HL-60 (cell line): ENCODE measurements at regions not wholly inside any gene's neighbourhood (a gene's known extent, or its start where the extent isn't known, plus 50 kb on each side); places are given as distances from the start of the nearest gene placed in this dataset.

Source experiments
- DNase-seq, 2 experiments: peaks; one replicate each; pipeline ENCODE4 v3.0.0-alpha.2; 2010 to 2020; ENCODE audit warnings: low read depth in 1 of 2, low spot score in 1 of 2
- H3K27ac ChIP-seq: fragments of 250-450 bp; sonication (Bioruptor Pico); replicated peaks from 2 replicates; pipeline ENCODE4 v1.5.1; 2020; ENCODE audit warnings: mild to moderate bottlenecking, moderate library complexity
- H3K27me3 ChIP-seq: fragments of 250-450 bp; sonication (Bioruptor Pico); 2 replicates; pipeline ENCODE4 v1.5.1; 2021; ENCODE audit warnings: mild to moderate bottlenecking, moderate library complexity; ENCODE audit not compliant: insufficient read depth, poor library complexity, severe bottlenecking
- H3K4me3 ChIP-seq: replicated peaks from 2 replicates; pipeline ENCODE4 v1.5.1; 2011; ENCODE audit warnings: mild to moderate bottlenecking, control low read depth, low read length; ENCODE audit not compliant: insufficient read depth
- CTCF ChIP-seq: IDR thresholded peaks from one replicate; pipeline ENCODE4 v1.5.1; 2011; ENCODE audit warnings: low read length, control low read depth, inconsistent platforms; ENCODE audit not compliant: insufficient read depth
- GABPA ChIP-seq: IDR thresholded peaks from 2 replicates; pipeline ENCODE4 v1.6.1; 2012; ENCODE audit warnings: low read depth
- POLR2AphosphoS5 ChIP-seq: IDR thresholded peaks from 2 replicates; pipeline ENCODE4 v1.6.1; 2012; ENCODE audit warnings: low read depth
- REST ChIP-seq: IDR thresholded peaks from 2 replicates; pipeline ENCODE4 v1.6.1; 2012; ENCODE audit warnings: low read depth; ENCODE audit not compliant: insufficient replicate concordance
- SPI1 ChIP-seq: IDR thresholded peaks from 2 replicates; pipeline ENCODE4 v1.6.1; 2012; ENCODE audit warnings: low read depth, mild to moderate bottlenecking, borderline replicate concordance

DNA sequence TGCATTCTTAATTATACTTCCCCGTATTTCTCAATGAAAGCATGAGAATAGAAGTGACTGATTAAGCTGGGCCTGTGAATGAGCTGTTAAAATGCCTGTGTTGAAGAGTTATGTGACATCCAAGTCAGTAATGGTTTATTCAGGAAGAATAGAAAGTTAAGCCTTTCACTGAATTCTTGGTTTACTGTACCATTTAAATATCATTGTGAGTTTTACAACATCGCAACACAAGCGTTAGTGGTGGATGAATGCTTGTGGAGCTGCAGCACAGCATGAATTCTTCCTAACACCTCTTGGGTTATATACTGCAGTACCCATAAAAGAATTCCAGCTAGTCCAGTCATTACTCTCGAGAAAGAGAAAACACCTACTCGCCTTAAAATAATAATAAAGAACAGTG is 257.8 kb downstream of the JRKL start:
- no peak for DNase-seq
- no peaks in the 10 kb centered on the region for H3K27me3 ChIP-seq
- no peak overlapping the region for H3K27ac ChIP-seq
- no peak overlapping the region for H3K4me3 ChIP-seq
- no peak for TF ChIP-seq POLR2AphosphoS5
- TF ChIP-seq SPI1, result no peak
- no peak for TF ChIP-seq REST
- no peak for TF ChIP-seq CTCF
- TF ChIP-seq GABPA, result no peak

GRCh38 chr11:96648991-96649390 is 259.2 kb downstream of the JRKL start:
- Histone ChIP-seq H3K27me3 (no peaks in the 10 kb centered on the region), H3K4me3 (no peak overlapping the region), H3K27ac (no peak overlapping the region)
- TF ChIP-seq REST, result no peak
- TF ChIP-seq POLR2AphosphoS5, result no peak
- no peak for TF ChIP-seq CTCF
- TF ChIP-seq SPI1, result no peak
- no peak for TF ChIP-seq GABPA
- DNase-seq, result no peak

DNA sequence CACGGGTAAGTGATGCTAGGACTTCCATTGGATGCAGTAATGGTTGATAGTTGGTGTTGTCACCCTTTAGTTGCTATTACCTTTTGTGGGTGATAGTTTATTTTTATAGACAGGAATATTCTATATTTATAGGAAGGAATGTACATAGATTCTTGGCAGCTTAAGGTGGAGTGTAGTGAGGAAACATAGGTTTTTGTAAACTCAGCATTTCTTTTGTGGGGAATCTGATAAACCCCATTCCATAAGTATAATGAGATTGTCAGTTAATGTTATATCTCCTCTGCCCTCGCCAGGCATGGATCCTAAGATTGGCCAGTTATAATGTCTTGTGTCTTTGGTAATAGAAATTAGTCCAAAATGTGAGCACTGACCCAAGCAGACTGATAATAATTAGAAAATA is 262.7 kb downstream of the JRKL start:
- Histone ChIP-seq H3K4me3 (no peak overlapping the region), H3K27me3 (no peaks in the 10 kb centered on the region), H3K27ac (no peak overlapping the region)
- no peak for TF ChIP-seq SPI1
- no peak for TF ChIP-seq REST
- no peak for TF ChIP-seq POLR2AphosphoS5
- no peak for TF ChIP-seq GABPA
- no peak for TF ChIP-seq CTCF
- DNase-seq, result no peak
